ACHN (cell line): ENCODE measurements at regions not wholly inside any gene's neighbourhood (a gene's known extent, or its start where the extent isn't known, plus 50 kb on each side); places are given as distances from the start of the nearest gene placed in this dataset.
A peak's percentile ranks its signal among the peaks of the same experiment; 100 is the strongest.

Source experiments
- DNase-seq: peaks from one replicate; pipeline ENCODE4 v3.0.0-alpha.2; 2015
- in situ Hi-C: cut with HindIII; loops from 2 replicates; pipeline ENCODE4 v1.10.0; 2017; ENCODE audit warnings: low sequenced_read_pairs, low pct_ligation_motif_present, low pct_unique_long_range_greater_than_20kb

- no peak for DNase-seq
- in situ Hi-C loops = no loop called here
Observed at GRCh38 chr16:52254746-52255145, 292.2 kb downstream of the TOX3 start.

- no peak for DNase-seq
- in situ Hi-C loops = no loop called here
Observed at GRCh38 chr16:52252680-52253079, 294.3 kb downstream of the TOX3 start.

DNA sequence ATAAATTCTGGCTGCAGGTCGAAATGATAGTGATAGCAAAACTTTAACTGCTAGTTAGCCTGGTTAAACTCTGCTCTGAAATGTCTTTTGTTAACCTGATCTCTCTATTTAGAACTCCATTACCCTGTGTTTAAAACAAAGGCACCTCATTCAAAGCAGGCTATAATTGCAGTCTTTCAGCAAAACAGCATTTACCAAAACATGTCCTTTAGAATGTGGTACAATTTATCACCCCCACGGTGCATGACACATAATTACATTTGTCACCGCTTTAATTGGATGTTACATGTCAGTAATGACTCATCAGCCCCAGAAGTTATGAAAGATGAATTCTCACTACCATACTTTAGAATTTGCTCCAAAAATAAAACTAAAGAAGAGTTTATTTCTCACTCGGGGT lies 295.4 kb downstream of the TOX3 start:
- in situ Hi-C loops = no loop called here
- DNase-seq = no peak

DNA sequence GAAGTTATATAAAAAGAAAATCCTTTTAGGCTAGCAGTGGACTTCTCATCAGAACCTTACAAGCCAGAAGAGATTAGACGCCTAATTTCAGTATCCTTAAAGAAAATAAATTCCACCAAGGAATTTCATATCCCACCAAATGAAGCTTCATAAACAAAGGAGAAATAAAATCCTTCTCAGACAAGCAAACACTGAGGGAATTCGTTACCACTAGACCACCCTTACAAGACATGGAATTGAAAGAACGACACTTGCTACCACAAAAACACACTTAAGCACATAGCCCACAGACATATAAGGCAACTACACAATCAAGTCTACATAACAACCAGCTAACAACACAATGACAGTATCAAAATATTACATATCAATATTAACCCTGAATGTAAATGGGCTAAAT lies 299.2 kb downstream of the TOX3 start:
- in situ Hi-C loops = no loop called here
- DNase-seq = no peak

GRCh38 chr16:52238710-52239109 lies 308.2 kb downstream of the TOX3 start:
- no peak for DNase-seq
- in situ Hi-C loops = no loop called here

DNA sequence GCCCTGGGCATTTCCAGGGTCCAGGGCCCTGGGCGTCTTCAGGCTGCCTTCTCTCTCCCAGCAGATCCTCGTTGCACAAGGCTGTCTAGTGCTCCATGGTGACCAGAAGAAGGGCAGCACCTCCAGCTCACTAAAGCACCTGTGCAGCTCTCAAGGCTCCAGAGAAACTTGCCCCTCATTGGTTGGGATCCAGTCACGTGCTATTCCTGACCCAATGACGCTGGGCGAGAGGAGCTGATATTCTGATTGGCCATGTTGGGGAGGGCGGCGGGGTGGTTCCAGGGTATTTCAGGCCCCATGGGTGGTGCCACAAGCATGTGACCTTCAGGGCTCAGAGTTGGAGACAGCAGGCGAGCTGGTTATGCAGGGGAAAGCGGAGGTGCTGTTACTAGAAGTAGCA lies 309.1 kb downstream of the TOX3 start:
- DNase-seq = no peak
- in situ Hi-C loops = no loop called here

GRCh38 chr16:52235186-52235585 lies 311.8 kb downstream of the TOX3 start:
- DNase-seq = no peak
- in situ Hi-C loops = no loop called here

DNA sequence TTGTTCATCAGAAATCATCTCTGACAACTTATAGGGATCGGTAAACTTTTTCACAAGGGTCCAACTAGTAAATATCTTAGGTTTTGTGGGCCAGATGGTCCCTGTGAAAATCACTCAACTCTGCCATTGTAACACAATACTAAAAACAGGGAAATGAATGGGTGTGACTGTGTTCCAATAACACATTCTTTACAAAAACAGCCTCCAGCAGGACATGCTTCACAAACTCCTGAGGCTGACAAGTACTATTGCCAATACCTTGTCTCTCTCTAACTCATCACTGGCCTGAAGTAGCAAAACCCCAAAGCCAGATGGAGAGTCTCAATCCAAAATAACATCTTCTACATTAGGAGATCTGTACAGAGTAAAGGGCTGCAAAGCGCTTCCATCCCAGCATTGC lies 312.3 kb downstream of the TOX3 start:
- in situ Hi-C loops = no loop called here
- DNase-seq = no peak

- in situ Hi-C loops = no loop called here
- DNase-seq = no peak
Observed at GRCh38 chr16:52229471-52229870, 317.5 kb downstream of the TOX3 start.

DNA sequence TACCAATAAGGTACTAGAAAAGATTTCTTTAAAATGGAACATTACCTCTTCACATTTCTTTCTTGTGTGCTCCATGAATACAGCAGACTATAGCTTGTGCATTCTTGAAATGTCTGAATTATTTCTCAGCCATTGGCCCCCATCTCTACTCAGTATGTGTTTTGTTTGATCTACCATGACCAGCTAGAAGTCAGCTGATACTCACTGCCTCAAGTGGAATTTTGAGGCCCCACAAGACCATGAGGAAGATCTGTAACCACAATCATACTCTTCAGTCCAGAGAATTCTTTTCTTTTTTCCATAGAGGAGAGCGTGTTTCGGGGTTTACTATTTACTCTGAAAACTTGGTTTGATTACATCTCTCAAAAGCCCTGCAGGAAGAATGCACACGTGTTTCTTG lies 319.1 kb downstream of the TOX3 start:
- no peak for DNase-seq
- in situ Hi-C loops = no loop called here

DNA sequence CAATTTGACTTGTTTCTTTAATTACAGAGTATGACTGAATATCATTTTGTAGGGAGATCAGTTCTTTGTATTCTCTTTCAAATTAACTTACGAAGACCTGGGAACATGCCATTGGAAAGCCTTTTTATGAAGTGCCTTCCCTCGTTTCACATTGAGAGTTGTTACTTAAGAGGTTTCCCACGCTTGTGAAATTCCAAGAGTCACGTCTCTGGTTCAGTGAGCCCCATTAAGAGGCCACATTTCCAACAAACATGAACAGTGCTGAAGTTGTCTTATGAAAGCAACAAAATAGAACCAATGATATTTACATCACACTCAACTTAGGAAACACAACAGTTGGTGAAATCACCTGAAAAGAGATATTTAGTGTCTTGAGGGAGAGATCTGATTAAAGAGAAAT lies 334.1 kb downstream of the TOX3 start:
- no peak for DNase-seq
- in situ Hi-C loops = no loop called here

- in situ Hi-C loops = no loop called here
- DNase-seq = no peak
Observed at GRCh38 chr16:52209227-52209626, 337.7 kb downstream of the TOX3 start.

- peak; percentile 19 for DNase-seq
- in situ Hi-C loops = no loop called here
Observed at GRCh38 chr16:52203096-52203495, 343.8 kb downstream of the TOX3 start.

- no peak for DNase-seq
- in situ Hi-C loops = no loop called here
Observed at GRCh38 chr16:52193441-52193840, 353.5 kb downstream of the TOX3 start.

GRCh38 chr16:52191531-52192134 lies 355.3 kb downstream of the TOX3 start:
- in situ Hi-C loops = no loop called here
- DNase-seq = peak; percentile 69

GRCh38 chr16:52184336-52184735 lies 362.6 kb downstream of the TOX3 start:
- no peak for DNase-seq
- in situ Hi-C loops = no loop called here

DNA sequence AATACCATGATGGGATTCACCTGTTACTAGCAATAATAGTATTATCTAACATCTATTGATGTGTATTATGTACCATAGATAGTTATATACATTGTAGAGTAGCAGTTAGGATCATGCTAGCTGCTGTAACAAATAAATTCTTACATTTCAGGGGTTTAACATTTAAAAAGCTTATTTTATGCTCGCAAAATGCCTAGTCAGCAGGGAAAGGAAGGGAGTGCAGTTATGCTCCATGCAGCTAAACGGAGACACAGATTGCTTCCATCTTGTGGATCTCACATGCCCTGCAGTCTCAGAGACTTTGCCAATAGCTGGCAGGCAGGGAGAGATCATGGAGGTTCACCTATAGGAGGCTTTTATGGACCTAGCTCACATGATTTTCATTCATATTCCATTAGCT lies 364.1 kb downstream of the TOX3 start:
- in situ Hi-C loops = no loop called here
- no peak for DNase-seq

DNA sequence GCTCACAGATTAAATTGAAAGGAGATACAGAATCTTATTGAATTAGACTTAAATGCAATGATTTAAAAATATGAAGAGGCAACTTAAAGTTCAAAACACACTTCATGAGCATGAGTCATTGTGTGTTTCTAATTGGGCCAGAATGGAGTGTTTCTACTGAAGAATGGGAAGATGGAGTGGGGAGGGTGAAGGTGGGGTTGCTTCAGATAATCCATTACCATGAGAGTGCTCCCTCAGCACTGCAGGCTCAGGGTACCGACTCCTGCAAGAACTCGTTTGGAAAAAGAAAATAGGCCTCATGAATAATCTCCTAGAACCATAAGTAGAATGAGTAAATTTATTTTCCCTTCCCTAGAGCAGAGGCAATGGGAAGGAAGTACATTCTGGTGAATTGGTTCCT lies 372.8 kb downstream of the TOX3 start:
- in situ Hi-C loops = no loop called here
- no peak for DNase-seq

DNA sequence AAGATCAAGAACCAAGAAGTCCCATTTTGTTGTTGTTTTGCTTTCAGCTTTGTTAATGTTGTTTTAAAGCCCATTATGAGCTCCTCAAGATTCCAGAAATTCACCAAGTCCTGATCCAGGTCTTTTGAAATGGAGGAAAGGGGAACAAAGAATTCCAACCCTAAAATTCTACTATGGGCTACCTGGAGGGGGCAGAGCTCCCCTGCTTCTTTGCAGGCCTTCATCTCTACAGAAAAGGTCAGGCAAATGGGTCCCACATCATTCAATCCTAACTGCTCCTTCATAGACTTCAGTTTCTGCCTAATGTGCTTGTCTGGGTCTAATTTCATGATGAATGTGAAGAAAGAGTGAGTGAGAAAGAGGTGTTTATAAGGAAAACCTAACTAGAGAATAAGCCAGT lies 375.5 kb downstream of the TOX3 start:
- DNase-seq = no peak
- in situ Hi-C loops = no loop called here

DNA sequence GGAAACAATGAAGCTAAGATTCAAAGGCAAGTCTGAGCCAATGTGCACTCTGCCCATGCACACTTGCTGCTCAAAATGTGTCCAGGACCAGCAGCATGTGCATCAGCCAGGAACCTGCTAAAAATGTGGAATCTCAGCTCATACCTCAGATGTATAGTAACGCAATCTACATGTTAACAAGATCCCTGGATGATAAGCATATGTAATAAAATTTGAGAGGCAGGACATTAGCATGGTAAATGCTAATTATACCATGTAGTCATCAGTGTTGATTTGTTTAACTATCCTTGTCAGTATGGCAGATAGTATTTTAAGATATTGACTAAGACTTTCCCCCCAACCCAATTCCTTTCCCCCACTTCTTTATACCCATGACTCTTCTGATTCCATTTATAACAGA lies 379.6 kb downstream of the TOX3 start:
- DNase-seq = no peak
- in situ Hi-C loops = no loop called here

DNA sequence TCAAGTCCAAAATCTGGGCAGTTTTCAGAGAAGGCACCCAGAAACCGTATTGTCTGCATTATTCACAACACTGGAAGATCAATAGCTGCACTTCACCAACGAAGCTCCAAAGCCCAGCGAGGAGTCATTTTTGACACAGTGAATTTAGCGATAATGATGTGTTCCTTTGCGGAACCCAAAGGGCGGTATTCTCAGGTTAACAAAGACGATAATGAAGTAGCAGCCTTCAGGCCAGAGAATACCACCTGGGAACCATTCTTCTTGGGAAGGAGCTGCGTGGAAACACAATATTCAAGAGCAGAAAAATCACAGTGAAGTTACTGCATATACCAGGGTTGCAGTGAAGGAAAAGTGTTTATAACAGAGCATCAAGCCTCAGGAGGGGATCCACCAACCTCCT lies 381.0 kb downstream of the TOX3 start:
- no peak for DNase-seq
- in situ Hi-C loops = no loop called here
